GM21737 (cell line): ENCODE measurements at regions not wholly inside any gene's neighbourhood (a gene's known extent, or its start where the extent isn't known, plus 50 kb on each side); places are given as distances from the start of the nearest gene placed in this dataset.

Experiments used
- ATAC-seq: cut with Tn5 transposase; IDR thresholded peaks from one replicate; pipeline ENCODE4 v1.9.1; 2021; ENCODE audit warnings: mild to moderate bottlenecking, moderate library complexity; ENCODE audit not compliant: unreplicated experiment

DNA sequence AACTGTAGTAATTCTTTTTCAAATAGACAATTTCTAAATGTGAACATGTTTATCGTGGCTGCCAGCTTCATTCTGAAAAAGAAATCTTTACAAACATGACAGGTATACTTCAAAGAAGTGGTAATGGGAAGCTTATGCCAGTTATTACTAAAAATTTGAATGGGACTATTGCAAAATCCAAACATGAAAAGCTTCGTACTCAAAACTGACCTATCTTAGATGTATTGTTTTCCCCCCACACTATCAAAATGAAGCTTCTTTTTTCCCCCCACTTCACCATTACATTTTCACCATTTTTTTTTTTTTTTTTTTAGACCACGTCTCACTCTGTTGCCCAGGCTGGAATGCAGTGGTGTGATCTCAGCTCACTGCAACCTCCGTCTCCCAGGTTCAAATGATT is 50.4 kb upstream of the SERTAD2 start:
- ATAC-seq, result no peak

DNA sequence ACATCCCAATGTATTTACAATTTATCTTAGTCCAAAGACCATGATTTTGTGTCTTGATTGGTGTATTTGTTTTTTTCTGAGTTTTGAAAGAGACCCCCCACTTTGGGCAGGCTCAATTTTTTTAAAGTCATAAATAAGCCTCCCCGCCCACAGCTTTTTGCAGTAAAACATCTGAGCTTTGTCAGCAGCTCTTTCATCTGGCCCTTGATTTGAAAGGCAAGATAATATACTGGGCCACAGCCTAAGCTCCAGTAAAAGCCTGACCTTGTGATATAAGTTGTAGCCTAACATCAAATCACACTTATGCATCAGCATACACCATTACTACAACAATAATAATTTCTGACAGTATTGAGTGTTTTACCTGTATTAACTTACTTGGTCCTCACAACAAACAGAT is 51.3 kb upstream of the SERTAD2 start:
- no peak for ATAC-seq

DNA sequence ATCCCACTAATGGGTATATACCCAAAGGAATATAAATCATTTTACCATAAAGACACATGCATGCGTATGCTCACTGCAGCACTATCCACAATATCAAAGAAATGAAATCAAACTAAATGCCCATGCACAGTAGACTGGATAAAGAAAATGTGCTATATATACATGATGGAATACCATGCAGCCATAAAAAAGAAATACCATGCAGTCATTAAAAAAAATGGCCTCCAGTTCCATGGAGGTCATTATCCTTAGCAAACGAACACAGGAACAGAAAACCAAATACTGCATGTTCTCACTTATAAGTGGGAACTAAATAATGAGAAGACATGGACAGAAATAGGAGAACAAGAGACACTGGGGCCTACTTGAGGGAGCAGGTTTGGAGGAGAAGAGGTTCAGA is 53.6 kb upstream of the SERTAD2 start:
- no peak for ATAC-seq

DNA sequence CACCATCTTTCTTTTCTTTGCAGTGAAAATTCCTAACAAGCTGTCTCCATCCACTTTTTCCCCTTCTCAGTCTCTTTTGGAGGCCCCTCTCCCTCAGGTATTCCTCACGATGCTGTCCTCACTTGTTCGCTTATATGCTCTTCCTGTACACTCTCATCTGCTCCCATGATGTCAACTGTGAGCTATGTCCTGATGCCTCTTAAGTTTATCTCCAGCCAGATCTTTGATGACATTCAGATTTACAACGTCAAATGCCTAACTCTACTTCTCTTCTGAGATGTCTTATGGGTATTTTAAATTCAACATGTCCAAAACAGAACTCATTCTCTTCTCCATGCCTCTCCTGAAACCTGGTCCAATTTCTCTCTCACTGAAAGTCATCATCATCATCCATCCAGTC is 55.1 kb upstream of the SERTAD2 start:
- ATAC-seq, result no peak

DNA sequence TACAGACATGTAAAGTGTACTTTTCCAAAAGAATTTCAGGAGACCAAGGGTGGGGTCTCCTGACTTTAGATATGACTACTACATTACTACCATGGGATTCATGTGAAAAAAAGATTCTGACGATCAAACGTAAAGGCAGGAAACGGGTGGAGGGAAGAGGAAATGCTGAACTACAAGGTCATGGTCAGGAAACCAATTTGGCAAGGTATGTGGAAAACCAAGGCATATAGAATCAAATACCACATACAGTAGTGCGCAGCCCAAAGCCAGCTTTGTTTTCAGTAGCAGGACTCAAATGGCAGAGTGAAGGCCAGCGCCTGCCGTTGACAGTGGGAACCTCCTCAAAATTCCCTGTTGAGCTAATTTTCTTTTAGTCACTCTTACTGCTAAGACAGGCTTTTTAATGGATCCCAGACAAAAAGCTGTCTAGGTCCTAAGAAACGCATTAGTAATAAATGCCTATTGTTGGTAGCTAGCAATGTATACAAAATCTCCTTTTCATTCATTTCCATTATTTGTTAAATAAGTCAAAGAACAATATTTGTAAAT is 57.6 kb upstream of the SERTAD2 start:
- ATAC-seq, result no peak

DNA sequence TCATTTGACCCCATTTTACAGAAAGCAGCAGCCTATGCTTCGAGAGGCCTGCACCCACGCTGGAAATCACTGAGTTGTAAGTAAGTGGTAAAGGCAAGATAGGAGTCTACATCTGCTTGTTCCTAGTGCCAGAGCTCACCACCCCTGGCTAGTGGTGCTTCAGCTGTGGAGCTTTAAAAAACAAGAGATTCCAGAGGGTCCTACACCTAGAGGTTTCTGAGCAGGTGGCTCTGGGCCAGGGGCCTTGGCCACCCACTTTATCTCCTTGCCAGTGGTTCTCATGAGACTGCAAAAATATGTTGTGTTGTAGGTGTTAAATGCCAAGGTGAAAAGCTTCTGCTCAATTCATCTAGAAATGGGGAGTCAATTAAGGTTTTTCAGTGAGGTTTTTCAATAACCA is 60.0 kb upstream of the SERTAD2 start:
- no peak for ATAC-seq

DNA sequence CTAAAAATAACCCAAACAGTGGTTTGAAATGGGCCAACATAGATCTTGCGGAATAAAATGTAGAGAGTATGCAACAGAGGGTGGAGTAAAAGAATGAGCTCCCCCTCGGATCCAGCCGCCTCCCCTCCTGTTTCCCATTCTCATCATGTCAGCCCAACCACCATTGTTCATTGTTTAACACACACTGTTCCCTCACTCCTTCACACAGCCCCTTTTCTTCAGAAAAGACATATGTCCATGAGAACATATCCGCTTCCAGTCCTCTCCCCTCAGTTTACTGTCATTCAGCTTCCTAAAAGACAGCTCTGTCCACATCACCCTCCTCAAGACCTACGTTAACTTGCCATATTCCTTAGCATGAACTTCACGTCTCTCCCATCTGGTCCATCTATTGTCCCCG is 62.9 kb upstream of the SERTAD2 start:
- no peak for ATAC-seq

DNA sequence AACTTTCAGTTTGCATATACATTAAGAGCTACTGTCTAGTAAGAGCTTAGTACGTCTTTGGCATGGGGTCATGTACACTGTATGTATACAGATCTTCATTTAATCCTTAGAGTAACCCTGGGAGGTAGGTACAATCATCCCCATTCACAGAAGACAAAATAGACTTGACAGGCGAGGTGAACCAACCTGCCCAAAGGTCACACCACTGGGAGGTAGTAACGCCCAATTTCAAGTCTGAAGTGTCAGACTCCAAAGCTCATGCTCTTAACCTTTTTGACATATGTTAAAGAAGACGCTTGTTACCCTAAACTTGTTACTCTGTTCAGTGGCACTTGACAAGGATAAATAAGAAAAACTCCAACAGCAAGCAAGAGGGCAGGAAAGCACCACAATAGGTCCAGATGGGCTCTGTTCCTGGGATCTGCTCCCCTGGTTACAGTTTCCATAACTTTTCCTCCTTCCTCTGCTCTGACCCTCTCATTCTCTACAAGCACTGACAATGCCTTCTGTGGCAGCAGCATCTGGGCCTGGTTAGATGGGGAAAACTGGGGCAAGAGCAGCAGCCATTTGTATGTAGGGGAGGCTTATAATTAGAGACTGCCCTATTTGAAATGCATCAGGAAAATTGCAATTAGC is 64.7 kb upstream of the SERTAD2 start:
- no peak for ATAC-seq

DNA sequence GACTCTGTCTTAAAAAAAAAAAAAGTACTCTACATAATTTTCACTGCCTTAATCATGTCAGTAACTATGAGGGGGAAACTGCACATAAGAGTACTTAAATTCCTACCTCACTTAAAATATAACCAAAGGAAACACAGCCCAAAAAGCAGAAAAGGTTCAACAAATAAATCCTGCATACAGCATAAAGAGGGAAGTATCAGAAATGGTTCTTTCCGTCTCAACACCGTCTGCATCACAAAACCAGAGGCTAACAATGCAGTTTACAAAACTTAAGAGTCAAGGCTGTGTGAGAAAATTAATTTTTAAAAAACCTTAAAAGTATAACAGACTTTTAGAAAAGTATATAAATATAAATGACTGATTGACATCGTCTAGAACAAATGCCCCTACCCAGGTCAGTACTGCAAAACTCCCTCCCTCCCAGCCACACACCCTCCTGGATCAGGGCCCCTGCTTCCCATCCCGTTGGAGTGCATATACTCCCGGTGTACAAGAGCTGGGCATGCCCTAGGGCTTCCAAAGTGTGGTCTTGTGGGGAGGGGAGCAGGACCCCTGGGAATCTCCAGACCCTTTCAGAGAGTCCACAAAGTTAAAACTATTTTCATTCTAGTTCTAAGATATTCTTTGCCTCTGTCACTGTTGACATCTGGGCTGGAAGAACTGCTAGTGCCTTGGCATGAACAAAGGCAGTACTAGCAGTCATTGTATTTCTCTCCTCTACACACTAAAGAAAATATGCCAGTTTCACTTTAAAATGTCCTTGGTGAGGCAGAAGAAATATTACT is 67.0 kb upstream of the SERTAD2 start:
- no peak for ATAC-seq

DNA sequence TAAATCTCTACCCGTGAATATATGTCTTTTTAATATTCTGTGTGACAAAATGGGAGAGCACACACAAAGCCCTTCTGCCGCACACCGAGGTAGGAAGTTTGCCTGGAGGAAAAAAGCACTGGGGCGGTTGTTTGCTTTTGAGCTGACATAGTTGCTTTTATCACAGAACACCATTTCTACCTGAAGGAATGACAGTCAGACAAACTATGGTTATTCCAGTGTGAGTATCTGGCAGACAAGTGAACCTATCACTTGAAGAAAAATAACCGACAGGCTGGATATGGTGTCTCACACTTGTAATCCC is 67.6 kb upstream of the SERTAD2 start:
- ATAC-seq, result no peak

DNA sequence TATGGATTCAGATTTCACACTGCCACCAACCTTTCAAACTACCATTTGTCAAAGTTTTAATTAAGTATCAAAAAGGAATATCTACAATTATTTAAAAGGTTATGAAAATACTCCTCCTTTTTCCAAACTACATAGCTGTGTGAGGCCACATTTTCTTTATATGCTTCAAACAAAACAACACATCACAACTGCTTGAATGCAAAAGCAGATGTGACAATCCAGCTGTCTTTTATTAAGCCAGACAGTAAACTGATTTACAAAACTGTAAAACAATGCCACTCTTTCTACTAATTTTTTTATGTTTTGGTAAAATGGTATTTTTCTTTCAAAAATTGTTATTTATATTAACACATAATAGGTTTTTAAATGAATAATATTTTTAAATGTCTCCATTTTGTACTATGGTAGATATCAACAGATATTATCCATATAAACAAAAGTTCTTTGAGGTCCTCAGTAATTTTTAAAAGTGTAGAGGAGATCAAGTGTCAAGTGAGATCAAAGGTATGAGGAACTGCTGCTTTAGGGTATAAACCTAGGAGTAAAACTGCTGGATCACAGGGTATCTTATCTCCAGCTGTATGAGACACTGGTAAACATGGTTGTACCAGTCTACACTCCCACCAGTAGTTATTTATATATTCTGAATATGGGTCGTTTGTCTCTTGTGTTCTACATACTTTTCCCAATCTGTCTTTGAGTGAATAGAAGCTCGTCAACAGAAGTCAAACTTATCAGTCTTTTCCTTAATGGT is 68.8 kb upstream of the SERTAD2 start:
- ATAC-seq, result no peak

DNA sequence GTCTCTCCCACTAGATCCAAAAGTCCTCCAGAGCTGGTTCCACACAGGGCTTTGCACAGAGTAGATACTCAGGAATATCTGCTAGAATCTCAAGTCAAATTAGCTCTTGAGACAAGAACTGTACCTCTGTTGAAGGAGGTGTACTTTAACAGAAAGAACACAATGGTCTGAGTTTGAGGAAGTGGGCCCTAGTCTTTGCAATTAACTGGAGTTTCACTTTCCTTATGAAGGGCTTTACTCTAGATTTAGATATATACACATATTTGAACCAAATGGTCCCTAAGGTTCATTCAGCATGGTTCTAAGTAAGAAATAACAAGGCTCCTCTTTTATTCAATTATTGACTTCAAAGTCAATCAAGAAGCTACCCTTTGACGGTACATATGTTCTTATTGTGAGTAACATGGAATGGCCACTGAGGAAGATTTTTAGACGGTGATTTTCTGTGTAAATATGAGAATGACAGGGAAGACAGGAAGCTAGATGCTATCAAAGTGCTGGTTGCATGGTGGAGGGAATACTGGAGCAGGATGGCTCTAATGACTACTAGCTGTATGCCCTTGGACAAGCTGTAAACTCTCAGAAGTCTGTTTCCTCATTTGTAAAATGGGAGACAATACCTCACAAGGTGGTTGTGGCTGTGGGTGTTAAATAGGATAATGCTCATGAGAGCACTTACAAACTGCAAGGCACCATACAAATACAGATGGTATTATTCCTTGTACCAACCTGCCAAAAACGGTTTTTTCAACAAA is 73.5 kb upstream of the SERTAD2 start:
- ATAC-seq, result peak; percentile 79

DNA sequence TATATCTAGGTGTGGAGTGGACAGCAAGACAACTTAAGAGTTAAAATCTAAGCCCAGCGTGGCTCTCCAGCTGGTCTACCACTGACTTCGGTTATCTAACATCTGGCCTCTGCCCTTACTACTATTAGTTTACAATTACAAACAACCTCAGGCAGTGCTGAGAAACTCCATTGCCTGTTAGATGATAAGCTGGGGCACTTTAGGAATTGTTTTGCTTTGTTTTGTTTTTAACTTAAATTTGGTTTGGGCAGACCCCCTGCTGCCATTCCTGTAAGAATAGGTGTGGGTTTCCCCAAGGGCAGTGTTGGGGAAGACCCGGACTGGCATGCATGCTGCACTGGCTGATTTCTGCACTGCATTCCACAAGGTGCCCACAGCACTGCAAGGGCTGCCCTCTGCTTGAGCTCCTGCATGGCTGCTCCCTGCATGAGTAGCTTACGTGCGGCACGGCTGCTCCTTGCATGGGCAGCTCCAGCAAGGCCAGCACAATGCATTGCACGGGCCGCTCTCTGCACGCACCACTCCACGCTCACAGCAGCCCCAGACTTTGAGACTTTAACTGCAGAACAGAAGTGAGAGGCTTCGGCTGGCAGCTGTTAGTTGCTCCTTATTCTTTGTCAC is 74.2 kb upstream of the SERTAD2 start:
- no peak for ATAC-seq

DNA sequence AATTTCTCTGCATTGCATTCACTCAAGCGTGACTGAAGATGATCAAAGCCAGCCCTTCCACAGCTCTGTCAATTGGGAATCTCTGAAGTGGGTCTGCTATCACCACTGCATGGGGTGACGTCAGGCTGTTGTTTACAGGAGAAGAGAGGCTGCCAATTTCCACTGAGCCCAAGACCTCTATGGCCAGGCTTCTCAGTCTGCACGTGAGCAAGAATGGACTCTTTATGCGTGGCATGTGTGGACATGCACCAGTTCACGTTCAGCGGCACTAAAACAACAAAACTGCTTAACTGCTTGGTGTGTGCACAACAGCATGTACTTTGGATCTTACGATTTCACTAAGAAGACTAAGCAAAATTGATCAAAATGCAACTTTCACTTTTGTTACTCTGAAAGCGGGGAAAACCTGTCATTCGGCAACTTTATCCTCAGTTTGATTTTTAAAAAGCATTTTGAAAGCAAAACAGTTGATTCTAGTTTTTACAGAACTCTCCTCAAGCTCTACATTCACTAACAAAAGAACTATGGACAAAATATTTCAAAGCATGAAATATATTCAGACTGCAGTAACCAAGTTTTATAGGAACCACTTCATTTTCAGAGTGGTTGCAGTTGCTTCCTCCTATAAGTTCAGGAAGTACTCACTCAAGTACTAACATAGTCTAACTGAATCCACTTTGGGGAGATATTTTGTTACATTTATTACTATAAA is 77.0 kb upstream of the SERTAD2 start:
- no peak for ATAC-seq

DNA sequence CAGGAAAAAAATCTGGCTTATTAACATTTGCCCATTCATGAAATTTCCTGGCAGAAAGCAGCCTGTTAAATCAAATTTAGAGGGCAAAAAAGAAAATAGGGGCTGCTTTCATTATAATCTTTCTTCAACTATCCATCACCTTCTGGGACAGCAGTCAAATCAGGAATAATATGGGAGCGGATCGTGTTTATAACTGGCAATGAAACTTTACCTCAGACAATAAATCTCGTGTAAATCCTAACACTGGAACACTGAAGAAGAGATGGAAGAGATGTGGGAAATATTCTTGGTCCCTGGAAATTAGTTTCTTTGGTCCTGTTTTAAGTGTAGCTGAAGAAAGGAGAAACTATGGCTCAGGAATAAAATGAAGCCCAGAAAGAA is 77.5 kb upstream of the SERTAD2 start:
- ATAC-seq, result no peak

DNA sequence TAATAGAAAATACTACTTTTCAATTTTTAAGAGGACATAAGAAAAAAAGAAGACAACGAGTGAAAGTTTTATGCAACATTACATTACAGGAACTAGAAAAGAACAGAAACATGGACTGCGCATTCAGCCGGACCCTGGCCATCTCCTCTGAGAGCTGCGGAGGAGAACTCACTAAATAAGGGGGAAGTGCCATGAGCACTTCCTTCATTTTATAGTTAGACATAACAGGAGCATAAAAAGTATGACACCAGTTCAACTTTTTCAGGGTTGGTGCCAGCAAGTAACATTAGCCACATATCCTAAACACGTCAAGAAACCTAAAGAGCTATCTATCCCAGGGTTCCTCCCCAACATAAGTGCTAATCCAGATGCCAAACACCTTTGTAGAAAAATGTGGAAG is 78.0 kb upstream of the SERTAD2 start:
- ATAC-seq, result no peak

DNA sequence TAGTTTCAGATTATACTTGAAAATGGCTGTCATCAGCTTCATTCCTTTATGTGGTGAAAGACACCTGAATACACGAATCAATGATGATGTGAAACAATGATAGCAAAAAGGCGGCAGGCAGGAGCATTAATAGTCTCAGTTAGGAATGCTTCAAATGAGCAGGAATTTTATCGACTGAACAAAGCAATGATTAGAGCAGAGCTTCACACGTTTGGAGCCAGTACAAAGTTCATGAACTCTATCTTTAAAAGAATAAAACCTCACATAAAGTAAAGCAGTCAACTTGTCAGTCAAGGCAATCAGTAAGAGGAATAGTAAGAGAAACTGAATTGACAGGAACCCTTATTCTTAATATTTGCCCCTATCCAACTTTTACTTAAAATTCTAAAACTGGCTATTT is 78.4 kb upstream of the SERTAD2 start:
- no peak for ATAC-seq

DNA sequence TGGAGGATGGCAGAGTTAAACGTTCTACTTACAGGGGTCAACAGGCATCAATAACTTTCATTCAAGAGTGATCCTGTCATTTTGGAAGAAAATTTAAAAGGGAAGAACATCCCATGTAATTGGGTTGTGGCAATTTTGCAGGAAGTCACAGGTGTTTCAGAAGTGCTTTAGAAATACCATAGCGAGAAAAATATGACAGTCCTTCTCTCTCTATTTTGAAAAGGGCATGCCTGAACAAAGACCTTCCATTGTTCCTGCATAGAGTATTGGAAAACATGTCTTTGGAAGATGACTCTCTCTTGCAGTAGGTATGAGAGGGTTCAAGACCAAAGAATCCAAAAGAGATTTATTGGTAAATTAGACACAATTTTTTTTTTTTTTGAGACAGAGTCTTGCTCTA is 81.8 kb upstream of the SERTAD2 start:
- no peak for ATAC-seq

DNA sequence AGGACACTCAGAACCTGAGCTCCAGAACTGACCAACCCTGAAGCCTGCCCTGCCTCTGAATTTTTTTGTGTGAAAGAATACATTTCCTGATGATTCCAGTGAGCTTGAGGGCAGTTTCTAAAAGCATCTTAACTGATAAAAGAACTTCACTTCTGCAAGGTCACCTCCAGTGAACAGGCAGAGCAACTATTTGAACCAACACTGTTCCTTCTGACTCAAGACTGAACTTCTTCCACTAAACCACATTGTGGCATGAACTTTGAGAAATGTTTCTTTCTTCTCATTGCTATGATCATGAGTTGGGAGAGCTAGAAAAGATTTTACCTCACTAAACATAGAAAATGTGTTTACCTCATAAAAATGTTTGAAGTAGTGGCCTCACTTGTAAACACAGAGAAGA is 83.8 kb upstream of the SERTAD2 start:
- ATAC-seq, result no peak

DNA sequence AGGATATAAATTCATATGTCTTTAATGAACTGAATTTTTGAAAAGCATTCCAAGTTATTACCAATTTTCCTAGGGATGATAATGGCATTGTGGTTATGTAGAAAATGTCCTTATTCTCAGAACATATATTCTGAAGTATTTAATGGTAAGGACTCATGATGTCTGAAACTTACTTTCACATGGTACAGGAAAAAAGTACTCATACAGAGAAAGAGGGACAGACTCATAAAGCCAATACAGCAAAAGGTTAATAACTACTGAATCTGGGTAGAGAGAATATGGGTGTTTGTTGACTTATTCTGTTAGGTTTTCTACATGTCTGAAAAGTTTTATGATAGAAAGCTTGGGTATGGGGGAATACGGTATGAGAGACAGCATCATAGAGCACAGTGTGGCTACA is 84.3 kb upstream of the SERTAD2 start:
- ATAC-seq, result no peak
